ENCODE measurements at regions not wholly inside any gene's neighbourhood (a gene's known extent, or its start where the extent isn't known, plus 50 kb on each side); places are given as distances from the start of the nearest gene placed in this dataset.
"Not testable (repeated sequence)": the region's sequence is repeated elsewhere in the genome, so short reads cannot be mapped to it uniquely, and the experiment has no call there.

DNA sequence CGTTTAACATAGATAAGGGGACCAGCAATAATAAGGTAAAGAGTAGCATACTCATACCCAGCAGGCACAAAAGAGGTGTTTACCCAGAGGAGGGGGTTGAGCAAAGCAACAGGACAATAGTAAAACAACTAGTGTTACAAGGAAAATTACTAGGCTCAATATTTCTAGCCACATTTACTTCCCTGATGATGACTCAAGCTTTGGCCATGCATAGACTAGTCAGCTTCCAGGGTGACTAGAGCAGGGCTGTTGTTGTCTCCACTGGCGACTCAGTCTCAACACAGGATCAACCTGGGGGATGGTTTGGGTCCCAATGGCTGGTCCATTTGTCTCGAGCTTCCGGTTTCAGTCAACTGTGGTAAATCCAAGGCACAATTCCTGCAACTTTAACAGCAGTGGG lies 217.7 kb upstream of the KCND2 start:
- Histone ChIP-seq H3K27me3 (replicated peaks) (no peaks in the 10 kb centered on the region), H3K4me3 (no peak overlapping the region), H3K9me3 (replicated peaks) (0 out of 2 replicates have a peak, but pooled peaks cover 4% of the 10 kb centered on the region), H3K36me3 (no peaks in the 10 kb centered on the region), H3K27ac (no peak overlapping the region), H3K4me1 (replicated peaks) (no peaks in the 10 kb centered on the region)
- no peak for DNase-seq (ENCODE audit: low read depth in 1 of 2, low spot score in 2 of 2)

DNA sequence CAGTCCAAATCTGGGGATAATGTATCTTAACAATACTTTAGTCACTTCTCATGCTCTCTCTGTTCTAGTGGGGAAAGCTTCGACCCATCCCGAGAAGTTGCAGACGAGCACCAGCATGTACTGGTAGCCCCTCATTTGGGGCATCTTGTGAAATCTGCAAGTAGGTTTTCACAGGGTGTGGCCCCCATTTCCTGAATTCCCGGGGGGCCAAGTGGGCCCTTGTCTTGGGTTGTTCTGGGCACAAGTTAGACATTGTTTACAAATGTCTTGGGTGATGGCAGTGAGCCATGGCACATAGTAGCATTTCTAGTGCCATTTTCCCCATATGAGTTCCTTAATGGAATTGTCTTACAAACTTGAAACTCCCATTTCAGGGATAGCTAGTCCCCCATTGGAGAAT lies 216.7 kb upstream of the KCND2 start:
- H3K27ac ChIP-seq, result no peak overlapping the region
- H3K27me3 ChIP-seq (replicated peaks), result no peaks in the 10 kb centered on the region
- no peaks in the 10 kb centered on the region for H3K4me1 ChIP-seq (replicated peaks)
- H3K4me3 ChIP-seq, result no peak overlapping the region
- H3K36me3 ChIP-seq, result no peaks in the 10 kb centered on the region
- DNase-seq (ENCODE audit: low read depth in 1 of 2, low spot score in 2 of 2), result no peak
- H3K9me3 ChIP-seq (replicated peaks), result 0 out of 2 replicates have a peak, but pooled peaks cover 4% of the 10 kb centered on the region

DNA sequence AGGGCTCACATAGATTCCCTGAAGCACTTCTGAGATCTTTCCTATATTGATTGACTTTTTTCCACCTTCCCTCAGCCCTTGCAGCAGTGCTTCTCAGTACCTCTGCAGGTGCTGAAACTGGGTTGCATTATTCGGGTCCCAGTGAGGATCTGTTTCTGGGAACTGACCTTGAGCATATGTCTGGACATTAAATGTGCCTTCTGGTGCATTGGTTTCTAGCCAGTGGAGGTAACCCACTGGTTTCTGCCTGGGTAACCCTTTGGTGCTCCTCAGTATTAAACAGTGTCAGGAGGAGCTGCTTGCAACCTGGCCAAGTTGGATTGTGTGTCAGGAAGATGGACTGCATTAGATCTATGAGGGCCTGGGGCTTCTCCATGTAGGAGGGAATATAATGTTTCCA lies 213.3 kb upstream of the KCND2 start:
- H3K36me3 ChIP-seq, result no peaks in the 10 kb centered on the region
- no peak overlapping the region for H3K27ac ChIP-seq
- DNase-seq (ENCODE audit: low read depth in 1 of 2, low spot score in 2 of 2), result no peak
- H3K27me3 ChIP-seq (replicated peaks), result no peaks in the 10 kb centered on the region
- no peak overlapping the region for H3K4me3 ChIP-seq
- H3K9me3 ChIP-seq (replicated peaks), result 0 out of 2 replicates have a peak, but pooled peaks cover 4% of the 10 kb centered on the region
- H3K4me1 ChIP-seq (replicated peaks), result no peaks in the 10 kb centered on the region

DNA sequence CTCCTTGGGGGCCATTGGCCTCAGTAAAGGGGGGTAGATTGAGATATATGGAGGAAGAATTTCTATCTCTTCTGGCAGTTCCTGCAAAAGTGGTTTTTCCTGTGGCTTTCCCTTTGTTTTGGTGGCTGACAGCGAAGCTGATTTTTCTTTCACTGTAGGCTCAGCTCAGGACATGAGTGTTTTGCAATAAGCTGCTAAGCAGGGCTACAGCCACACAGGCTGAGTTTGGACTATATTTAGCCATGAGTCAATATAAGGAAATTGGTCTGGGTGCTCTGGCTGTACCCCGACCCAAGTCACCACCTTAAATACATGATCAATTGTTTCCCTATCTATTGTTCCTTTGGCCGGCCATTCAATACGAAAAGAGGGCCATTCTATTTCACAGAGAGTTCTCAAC lies 212.7 kb upstream of the KCND2 start:
- Histone ChIP-seq H3K27me3 (replicated peaks) (no peaks in the 10 kb centered on the region), H3K4me1 (replicated peaks) (no peaks in the 10 kb centered on the region), H3K36me3 (no peaks in the 10 kb centered on the region), H3K4me3 (no peak overlapping the region), H3K9me3 (replicated peaks) (0 out of 2 replicates have a peak, but pooled peaks cover 2% of the 10 kb centered on the region), H3K27ac (no peak overlapping the region)
- no peak for DNase-seq (ENCODE audit: low read depth in 1 of 2, low spot score in 2 of 2)

- Histone ChIP-seq H3K27me3 (replicated peaks) (no peaks in the 10 kb centered on the region), H3K9me3 (replicated peaks) (no peaks in the 10 kb centered on the region), H3K4me1 (replicated peaks) (no peaks in the 10 kb centered on the region), H3K27ac (no peak overlapping the region), H3K36me3 (no peaks in the 10 kb centered on the region), H3K4me3 (no peak overlapping the region)
- no peak for DNase-seq (ENCODE audit: low read depth in 1 of 2, low spot score in 2 of 2)
Observed at GRCh38 chr7:120060875-120061274, 212.1 kb upstream of the KCND2 start.

DNA sequence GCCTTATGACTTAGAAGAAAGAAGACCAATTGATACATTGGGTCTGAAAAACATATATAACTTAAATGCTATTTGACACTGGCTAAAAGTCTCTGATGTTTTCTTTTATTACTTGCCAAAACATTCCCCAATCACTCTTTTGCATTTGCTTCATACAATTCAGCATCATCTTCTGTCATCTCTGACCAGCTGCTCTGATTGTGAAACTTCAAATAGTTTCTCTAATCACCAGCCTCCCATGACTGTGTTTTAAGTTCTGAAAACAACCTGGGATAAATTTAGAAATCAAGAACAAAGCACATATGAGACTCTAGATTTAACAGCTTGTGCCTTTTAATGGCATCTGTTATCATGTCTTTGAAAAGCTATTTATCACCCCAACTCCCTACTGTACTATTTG lies 208.4 kb upstream of the KCND2 start:
- H3K4me3 ChIP-seq, result no peak overlapping the region
- H3K27ac ChIP-seq, result no peak overlapping the region
- no peaks in the 10 kb centered on the region for H3K27me3 ChIP-seq (replicated peaks)
- H3K36me3 ChIP-seq, result no peaks in the 10 kb centered on the region
- no peak for DNase-seq (ENCODE audit: low read depth in 1 of 2, low spot score in 2 of 2)
- no peaks in the 10 kb centered on the region for H3K4me1 ChIP-seq (replicated peaks)
- peaks cover 3% of the 10 kb centered on the region; the same call in 1 of the 2 replicates for H3K9me3 ChIP-seq (replicated peaks)

DNA sequence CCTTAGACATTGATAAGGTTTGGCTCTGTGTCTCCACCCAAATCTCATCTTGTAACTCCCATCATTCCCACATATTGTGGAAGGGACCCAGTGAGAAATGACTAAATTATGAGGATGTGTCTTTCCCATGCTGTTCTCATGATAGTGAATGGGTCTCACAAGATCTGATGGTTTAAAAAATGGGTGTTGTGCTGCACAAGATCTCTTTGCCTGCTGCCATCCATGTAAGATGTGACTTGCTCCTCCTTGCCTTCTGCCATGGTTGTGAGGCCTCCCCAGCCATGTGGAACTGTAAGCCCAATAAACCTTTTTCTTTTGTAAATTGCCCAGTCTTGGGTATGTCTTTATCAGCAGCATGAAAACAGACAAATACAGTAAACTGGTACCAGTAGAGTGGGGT lies 206.1 kb upstream of the KCND2 start:
- DNase-seq (ENCODE audit: low read depth in 1 of 2, low spot score in 2 of 2); H3K4me3 ChIP-seq; H3K9me3 ChIP-seq (replicated peaks); H3K27ac ChIP-seq; H3K27me3 ChIP-seq (replicated peaks); H3K4me1 ChIP-seq (replicated peaks); H3K36me3 ChIP-seq: not testable (repeated sequence)

DNA sequence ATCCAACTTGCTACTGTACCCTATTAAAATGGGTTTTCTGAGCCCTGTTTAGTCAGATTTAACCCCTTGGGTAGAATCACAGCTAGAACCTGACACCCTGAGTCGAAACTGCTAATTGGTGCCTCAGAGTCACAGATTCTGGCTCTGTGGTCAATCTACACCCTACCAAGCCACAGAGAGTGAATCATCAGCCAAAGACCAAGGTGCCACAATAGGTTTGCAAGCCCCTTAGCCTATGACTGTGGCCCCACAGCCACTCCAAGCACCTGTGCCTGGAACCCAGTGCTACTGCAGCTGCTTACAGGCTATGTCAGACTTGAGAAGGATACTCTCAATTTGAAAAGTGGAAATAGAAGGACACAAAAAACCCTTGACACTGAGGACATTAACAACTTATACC lies 202.8 kb upstream of the KCND2 start:
- Histone ChIP-seq H3K27ac (no peak overlapping the region), H3K4me1 (replicated peaks) (no peaks in the 10 kb centered on the region), H3K36me3 (no peaks in the 10 kb centered on the region), H3K4me3 (no peak overlapping the region), H3K27me3 (replicated peaks) (no peaks in the 10 kb centered on the region), H3K9me3 (replicated peaks) (peaks cover 3% of the 10 kb centered on the region; the same call in 1 of the 2 replicates)
- DNase-seq (ENCODE audit: low read depth in 1 of 2, low spot score in 2 of 2), result no peak

GRCh38 chr7:120077777-120078176 lies 195.2 kb upstream of the KCND2 start:
- no peaks in the 10 kb centered on the region for H3K27me3 ChIP-seq (replicated peaks)
- no peaks in the 10 kb centered on the region for H3K9me3 ChIP-seq (replicated peaks)
- no peak overlapping the region for H3K27ac ChIP-seq
- H3K4me1 ChIP-seq (replicated peaks), result no peaks in the 10 kb centered on the region
- H3K4me3 ChIP-seq, result no peak overlapping the region
- DNase-seq (ENCODE audit: low read depth in 1 of 2, low spot score in 2 of 2), result no peak
- H3K36me3 ChIP-seq, result no peaks in the 10 kb centered on the region

DNA sequence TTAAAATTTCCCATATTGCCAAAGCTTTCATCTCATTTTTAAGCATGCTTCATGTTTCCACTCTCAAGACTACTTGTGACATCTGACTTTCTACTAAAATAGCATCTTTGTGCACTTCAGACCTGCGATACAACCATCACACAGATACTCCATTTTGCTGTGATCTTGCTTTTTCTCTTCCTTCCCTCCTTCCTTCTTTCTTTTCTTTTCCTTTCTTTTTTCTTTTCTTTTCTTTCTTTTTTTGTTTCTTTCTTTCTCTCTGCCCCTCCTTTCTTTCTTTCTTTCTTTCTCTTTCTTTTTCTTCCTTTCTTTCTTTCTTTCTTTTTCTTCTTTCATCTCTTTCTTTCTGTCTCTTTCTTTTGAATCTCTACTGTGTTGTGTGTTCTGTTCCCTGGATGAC lies 194.0 kb upstream of the KCND2 start:
- no peak overlapping the region for H3K4me3 ChIP-seq
- H3K36me3 ChIP-seq, result no peaks in the 10 kb centered on the region
- no peaks in the 10 kb centered on the region for H3K9me3 ChIP-seq (replicated peaks)
- H3K27me3 ChIP-seq (replicated peaks), result no peaks in the 10 kb centered on the region
- H3K27ac ChIP-seq, result no peak overlapping the region
- no peak for DNase-seq (ENCODE audit: low read depth in 1 of 2, low spot score in 2 of 2)
- no peaks in the 10 kb centered on the region for H3K4me1 ChIP-seq (replicated peaks)

DNA sequence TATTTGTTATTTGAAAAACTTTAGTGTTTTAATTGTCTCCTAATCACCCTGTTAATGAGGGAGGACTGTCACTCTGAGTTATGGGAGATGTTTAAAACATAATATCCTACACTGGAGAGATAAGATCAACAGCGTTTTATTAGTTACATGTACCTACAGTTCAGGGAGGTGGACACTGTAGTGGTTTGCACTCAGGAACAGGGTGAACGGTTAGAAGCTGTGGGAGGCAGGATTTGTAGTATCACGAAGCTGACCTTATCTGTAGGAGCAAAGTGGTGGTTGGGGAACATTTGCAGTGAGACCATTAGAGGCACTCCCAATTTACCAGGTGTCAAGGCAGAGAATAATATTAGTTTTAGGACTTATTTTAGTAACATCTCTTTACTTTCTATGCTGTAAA lies 193.3 kb upstream of the KCND2 start:
- Histone ChIP-seq H3K9me3 (replicated peaks) (no peaks in the 10 kb centered on the region), H3K27ac (no peak overlapping the region), H3K27me3 (replicated peaks) (no peaks in the 10 kb centered on the region), H3K4me1 (replicated peaks) (no peaks in the 10 kb centered on the region), H3K4me3 (no peak overlapping the region), H3K36me3 (no peaks in the 10 kb centered on the region)
- no peak for DNase-seq (ENCODE audit: low read depth in 1 of 2, low spot score in 2 of 2)

- not testable (repeated sequence) for H3K27ac ChIP-seq; DNase-seq (ENCODE audit: low read depth in 1 of 2, low spot score in 2 of 2); H3K4me3 ChIP-seq; H3K36me3 ChIP-seq; H3K9me3 ChIP-seq (replicated peaks); H3K4me1 ChIP-seq (replicated peaks); H3K27me3 ChIP-seq (replicated peaks)
Observed at GRCh38 chr7:120086468-120086867, 186.5 kb upstream of the KCND2 start.

DNA sequence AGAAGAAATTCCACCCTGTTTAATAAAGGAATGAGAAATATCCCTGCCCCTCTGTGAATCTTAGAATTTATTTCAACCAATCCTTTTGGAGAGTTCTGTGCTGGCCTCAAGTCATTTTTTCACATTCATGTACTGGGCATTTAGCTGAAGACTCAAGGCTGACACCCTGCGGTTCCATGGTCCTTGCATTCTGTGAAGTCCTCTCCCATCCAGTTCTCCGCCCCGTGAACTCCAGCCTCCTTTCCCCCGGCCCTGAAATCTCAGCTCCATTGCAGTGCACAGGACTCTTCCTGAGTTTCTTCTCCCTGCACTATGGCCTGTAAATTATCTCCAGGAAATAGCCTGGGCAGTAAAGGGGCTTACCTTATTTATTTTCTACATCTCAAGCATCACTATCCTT lies 183.0 kb upstream of the KCND2 start:
- H3K9me3 ChIP-seq (replicated peaks), result no peaks in the 10 kb centered on the region
- H3K4me1 ChIP-seq (replicated peaks), result no peaks in the 10 kb centered on the region
- no peak overlapping the region for H3K4me3 ChIP-seq
- H3K36me3 ChIP-seq, result no peaks in the 10 kb centered on the region
- no peak for DNase-seq (ENCODE audit: low read depth in 1 of 2, low spot score in 2 of 2)
- no peaks in the 10 kb centered on the region for H3K27me3 ChIP-seq (replicated peaks)
- no peak overlapping the region for H3K27ac ChIP-seq

- no peak overlapping the region for H3K4me3 ChIP-seq
- no peaks in the 10 kb centered on the region for H3K4me1 ChIP-seq (replicated peaks)
- no peak overlapping the region for H3K27ac ChIP-seq
- no peaks in the 10 kb centered on the region for H3K36me3 ChIP-seq
- no peaks in the 10 kb centered on the region for H3K9me3 ChIP-seq (replicated peaks)
- no peaks in the 10 kb centered on the region for H3K27me3 ChIP-seq (replicated peaks)
- no peak for DNase-seq (ENCODE audit: low read depth in 1 of 2, low spot score in 2 of 2)
Observed at GRCh38 chr7:120091807-120092206, 181.2 kb upstream of the KCND2 start.

DNA sequence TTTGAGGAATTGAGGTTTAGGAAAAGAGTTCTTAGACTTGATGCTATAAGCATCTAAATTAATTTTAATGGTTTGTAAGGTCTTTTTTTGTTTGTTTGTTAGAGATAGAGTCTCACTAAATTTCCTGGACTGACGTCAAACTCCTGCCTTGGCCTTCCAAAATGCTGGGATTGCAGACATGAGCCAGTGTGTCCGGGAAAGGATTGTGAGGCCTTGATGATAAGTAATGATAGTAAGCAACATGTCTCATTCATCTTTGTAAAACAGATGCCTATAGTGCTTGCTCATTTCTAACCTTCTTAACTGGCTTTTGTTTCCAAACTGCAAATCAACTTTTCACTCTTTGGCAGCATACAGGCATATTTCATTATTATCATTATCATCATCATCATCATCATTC lies 176.0 kb upstream of the KCND2 start:
- no peak overlapping the region for H3K27ac ChIP-seq
- H3K4me3 ChIP-seq, result no peak overlapping the region
- no peaks in the 10 kb centered on the region for H3K4me1 ChIP-seq (replicated peaks)
- no peaks in the 10 kb centered on the region for H3K27me3 ChIP-seq (replicated peaks)
- H3K9me3 ChIP-seq (replicated peaks), result no peaks in the 10 kb centered on the region; the same call in 1 of the 2 replicates
- no peaks in the 10 kb centered on the region for H3K36me3 ChIP-seq
- DNase-seq (ENCODE audit: low read depth in 1 of 2, low spot score in 2 of 2), result no peak
